Activated CD4-positive, alpha-beta T cell treated with anti-CD3 and anti-CD28 coated beads, Interleukin-2, amount 50 U/mL, for 16 hours (primary cell): ENCODE measurements at regions not wholly inside any gene's neighbourhood (a gene's known extent, or its start where the extent isn't known, plus 50 kb on each side); places are given as distances from the start of the nearest gene placed in this dataset.

Experiments used
- DNase-seq: peaks from one replicate; pipeline ENCODE4 v3.0.0-alpha.2; 2020

GRCh38 chr11:122343210-122343609 is 227.2 kb upstream of the BLID start:
- no peak for DNase-seq

- DNase-seq, result no peak
Measured at GRCh38 chr11:122342089-122342744, 226.2 kb upstream of the BLID start.

- DNase-seq, result no peak
Measured at GRCh38 chr11:122341477-122341876, 225.5 kb upstream of the BLID start.

GRCh38 chr11:122340607-122341290 is 224.7 kb upstream of the BLID start:
- no peak for DNase-seq

GRCh38 chr11:122339436-122340060 is 223.5 kb upstream of the BLID start:
- no peak for DNase-seq

GRCh38 chr11:122337704-122338103 is 221.7 kb upstream of the BLID start:
- DNase-seq, result no peak

- no peak for DNase-seq
Measured at GRCh38 chr11:122337241-122337640, 221.2 kb upstream of the BLID start.

GRCh38 chr11:122336706-122337105 is 220.7 kb upstream of the BLID start:
- DNase-seq, result no peak

GRCh38 chr11:122334546-122335339 is 218.7 kb upstream of the BLID start:
- DNase-seq, result no peak

GRCh38 chr11:122333467-122333866 is 217.5 kb upstream of the BLID start:
- DNase-seq, result no peak

- DNase-seq, result no peak
Measured at GRCh38 chr11:122331079-122331478, 215.1 kb upstream of the BLID start.

- no peak for DNase-seq
Measured at GRCh38 chr11:122330279-122330965, 214.4 kb upstream of the BLID start.

- DNase-seq, result no peak
Measured at GRCh38 chr11:122327528-122327927, 211.5 kb upstream of the BLID start.

- DNase-seq, result no peak
Measured at GRCh38 chr11:122323754-122324421, 207.9 kb upstream of the BLID start.

GRCh38 chr11:122322329-122322728 is 206.3 kb upstream of the BLID start:
- no peak for DNase-seq

GRCh38 chr11:122320671-122321070 is 204.7 kb upstream of the BLID start:
- no peak for DNase-seq

GRCh38 chr11:122319691-122320620 is 203.9 kb upstream of the BLID start:
- no peak for DNase-seq

GRCh38 chr11:122319085-122319484 is 203.1 kb upstream of the BLID start:
- no peak for DNase-seq

- no peak for DNase-seq
Measured at GRCh38 chr11:122317305-122317704, 201.3 kb upstream of the BLID start.

- DNase-seq, result no peak
Measured at GRCh38 chr11:122313581-122313980, 197.6 kb upstream of the BLID start.

- DNase-seq, result no peak
Measured at GRCh38 chr11:122311216-122311755, 195.3 kb upstream of the BLID start.
